ENCODE measurements at regions not wholly inside any gene's neighbourhood (a gene's known extent, or its start where the extent isn't known, plus 50 kb on each side); places are given as distances from the start of the nearest gene placed in this dataset.

- no peak for DNase-seq (ENCODE audit: low spot score)
- no peak overlapping the region for H3K4me3 ChIP-seq (ENCODE audit: severe bottlenecking)
- H3K4me1 ChIP-seq (ENCODE audit: insufficient read depth, poor library complexity, severe bottlenecking) = no peaks in the 10 kb centered on the region
- H3K9me3 ChIP-seq (ENCODE audit: severe bottlenecking) = peaks cover 2% of the 10 kb centered on the region
- no peak for TF ChIP-seq CTCF (IDR thresholded peaks at IDR 0.05; ENCODE audit: poor library complexity, severe bottlenecking)
- no peak for ATAC-seq (ENCODE audit: low read depth)
- H3K27me3 ChIP-seq (ENCODE audit: insufficient read depth, poor library complexity, severe bottlenecking) = peaks cover 11% of the 10 kb centered on the region
- H3K36me3 ChIP-seq (ENCODE audit: low read depth) = no peaks in the 10 kb centered on the region
- H3K27ac ChIP-seq (ENCODE audit: poor library complexity, severe bottlenecking) = no peak overlapping the region
These were observed 86.6 kb upstream of the UNC5B start for GRCh38 chr10:71125749-71126107.

- TF ChIP-seq CTCF (IDR thresholded peaks at IDR 0.05; ENCODE audit: poor library complexity, severe bottlenecking) = no peak
These were observed 85.9 kb upstream of the UNC5B start for GRCh38 chr10:71126432-71126831.

GRCh38 chr10:71127104-71127503 lies 85.3 kb upstream of the UNC5B start:
- DNase-seq (ENCODE audit: low spot score) (no peak), ATAC-seq (ENCODE audit: low read depth) (no peak)
- H3K4me3 ChIP-seq (ENCODE audit: severe bottlenecking) = no peak overlapping the region
- TF ChIP-seq CTCF (IDR thresholded peaks at IDR 0.05; ENCODE audit: poor library complexity, severe bottlenecking) = no peak
- H3K27me3 ChIP-seq (ENCODE audit: insufficient read depth, poor library complexity, severe bottlenecking) = peaks cover 14% of the 10 kb centered on the region
- H3K9me3 ChIP-seq (ENCODE audit: severe bottlenecking) = peaks cover 2% of the 10 kb centered on the region
- no peaks in the 10 kb centered on the region for H3K36me3 ChIP-seq (ENCODE audit: low read depth)
- H3K4me1 ChIP-seq (ENCODE audit: insufficient read depth, poor library complexity, severe bottlenecking) = no peaks in the 10 kb centered on the region
- H3K27ac ChIP-seq (ENCODE audit: poor library complexity, severe bottlenecking) = no peak overlapping the region

More at GRCh38 chr10:71126432-71126831, 85.9 kb upstream of the UNC5B start:
- H3K4me3 ChIP-seq (ENCODE audit: severe bottlenecking) = no peak overlapping the region
- peaks cover 2% of the 10 kb centered on the region for H3K9me3 ChIP-seq (ENCODE audit: severe bottlenecking)
- no peak for ATAC-seq (ENCODE audit: low read depth)
- DNase-seq (ENCODE audit: low spot score) = no peak
- no peaks in the 10 kb centered on the region for H3K36me3 ChIP-seq (ENCODE audit: low read depth)
- H3K27ac ChIP-seq (ENCODE audit: poor library complexity, severe bottlenecking) = no peak overlapping the region
- peaks cover 16% of the 10 kb centered on the region for H3K27me3 ChIP-seq (ENCODE audit: insufficient read depth, poor library complexity, severe bottlenecking)
- H3K4me1 ChIP-seq (ENCODE audit: insufficient read depth, poor library complexity, severe bottlenecking) = no peaks in the 10 kb centered on the region

- no peaks in the 10 kb centered on the region for H3K4me1 ChIP-seq (ENCODE audit: insufficient read depth, poor library complexity, severe bottlenecking)
- ATAC-seq (ENCODE audit: low read depth) (no peak), DNase-seq (ENCODE audit: low spot score) (no peak)
- no peaks in the 10 kb centered on the region for H3K9me3 ChIP-seq (ENCODE audit: severe bottlenecking)
- no peaks in the 10 kb centered on the region for H3K36me3 ChIP-seq (ENCODE audit: low read depth)
- H3K4me3 ChIP-seq (ENCODE audit: severe bottlenecking) = no peak overlapping the region
- no peak for TF ChIP-seq CTCF (IDR thresholded peaks at IDR 0.05; ENCODE audit: poor library complexity, severe bottlenecking)
- H3K27me3 ChIP-seq (ENCODE audit: insufficient read depth, poor library complexity, severe bottlenecking) = peaks cover 7% of the 10 kb centered on the region
- no peak overlapping the region for H3K27ac ChIP-seq (ENCODE audit: poor library complexity, severe bottlenecking)
These were observed 84.6 kb upstream of the UNC5B start for GRCh38 chr10:71127773-71128172.

- Histone ChIP-seq H3K4me1 (ENCODE audit: insufficient read depth, poor library complexity, severe bottlenecking) (no peaks in the 10 kb centered on the region), H3K36me3 (ENCODE audit: low read depth) (no peaks in the 10 kb centered on the region), H3K27me3 (ENCODE audit: insufficient read depth, poor library complexity, severe bottlenecking) (peaks cover 7% of the 10 kb centered on the region), H3K4me3 (ENCODE audit: severe bottlenecking) (no peak overlapping the region), H3K9me3 (ENCODE audit: severe bottlenecking) (no peaks in the 10 kb centered on the region), H3K27ac (ENCODE audit: poor library complexity, severe bottlenecking) (no peak overlapping the region)
- ATAC-seq (ENCODE audit: low read depth) (no peak), DNase-seq (ENCODE audit: low spot score) (no peak)
- TF ChIP-seq CTCF (IDR thresholded peaks at IDR 0.05; ENCODE audit: poor library complexity, severe bottlenecking) = no peak
These were observed 83.9 kb upstream of the UNC5B start for GRCh38 chr10:71128311-71128980.

Data from RWPE2 (cell line).